CD14-positive monocyte (primary cell): ENCODE measurements at regions not wholly inside any gene's neighbourhood (a gene's known extent, or its start where the extent isn't known, plus 50 kb on each side); places are given as distances from the start of the nearest gene placed in this dataset.

ENCODE experiments used
- DNase-seq, 3 donors: peaks; one replicate each; pipeline ENCODE4 v3.0.0-alpha.2; 2011 to 2022
- H2AFZ ChIP-seq: 2 replicates; pipeline ENCODE4 v1.6.0; 2012; ENCODE audit warnings: mild to moderate bottlenecking, low read depth, low read length, inconsistent platforms; ENCODE audit not compliant: insufficient read depth, poor library complexity, severe bottlenecking
- H3K27ac ChIP-seq, 2 donors: 1 replicate in 1 of 2; 2 replicates in 1 of 2; pipeline ENCODE4 v1.5.1; 2012 to 2013; ENCODE audit warnings: low read length in 2 of 2, control low read depth in 1 of 2, inconsistent platforms in 1 of 2, low read depth in 1 of 2, mild to moderate bottlenecking in 1 of 2
- H3K27me3 ChIP-seq, 2 donors: one replicate each; pipeline versions ENCODE4 v1.6.0 to v1.6.1; 2011 to 2013; ENCODE audit warnings: low read length in 2 of 2; ENCODE audit not compliant: control insufficient read depth in 2 of 2, insufficient read depth in 2 of 2
- H3K36me3 ChIP-seq, 2 donors: replicated peaks in 1 of 2; 1 replicate in 1 of 2; 2 replicates in 1 of 2; pipeline versions ENCODE4 v1.5.1 to v1.6.1; 2012 to 2013; ENCODE audit warnings: low read length in 2 of 2, control low read depth in 1 of 2, inconsistent platforms in 1 of 2, mild to moderate bottlenecking in 1 of 2; ENCODE audit not compliant: insufficient read depth in 2 of 2, control insufficient read depth in 1 of 2
- H3K4me1 ChIP-seq, 2 donors: 1 replicate in 1 of 2; 2 replicates in 1 of 2; pipeline versions ENCODE4 v1.5.1 to v1.6.1; 2012 to 2013; ENCODE audit warnings: low read length in 2 of 2, control low read depth in 1 of 2, inconsistent platforms in 1 of 2, mild to moderate bottlenecking in 1 of 2, moderate library complexity in 1 of 2; ENCODE audit not compliant: insufficient read depth in 2 of 2, control insufficient read depth in 1 of 2
- H3K4me2 ChIP-seq: replicated peaks from 2 replicates; pipeline ENCODE3; 2012; ENCODE audit warnings: low read length, moderate library complexity, mild to moderate bottlenecking; ENCODE audit not compliant: poor library complexity, severe bottlenecking; ENCODE audit errors: extremely low read depth
- H3K4me3 ChIP-seq, 3 experiments: fragments of 200-600 bp in 1 of 3; sonication (generic) in 1 of 3; replicated peaks in 1 of 3; 1 replicate in 2 of 3; 2 replicates in 1 of 3; pipeline ENCODE4 v1.5.1; 2011 to 2013; ENCODE audit warnings: low read length in 3 of 3, mild to moderate bottlenecking in 3 of 3, control low read depth in 2 of 3, low read depth in 2 of 3, inconsistent platforms in 1 of 3, moderate library complexity in 1 of 3
- H3K79me2 ChIP-seq: 2 replicates; pipeline ENCODE4 v1.6.0; 2012; ENCODE audit warnings: mild to moderate bottlenecking, control low read depth, inconsistent platforms, low read length, moderate library complexity; ENCODE audit not compliant: insufficient read depth
- H3K9ac ChIP-seq: 2 replicates; pipeline ENCODE4 v1.6.0; 2017; ENCODE audit warnings: low read length, mild to moderate bottlenecking; ENCODE audit not compliant: insufficient read depth, poor library complexity, severe bottlenecking
- H3K9me3 ChIP-seq, 2 donors: replicated peaks in 1 of 2; 1 replicate in 1 of 2; 2 replicates in 1 of 2; pipeline versions ENCODE4 v1.5.1 to v1.6.1; 2012 to 2013; ENCODE audit warnings: low read length in 2 of 2, control low read depth in 1 of 2; ENCODE audit not compliant: control insufficient read depth in 1 of 2, insufficient read depth in 1 of 2
- H4K20me1 ChIP-seq: 2 replicates; pipeline ENCODE4 v1.6.0; 2012; ENCODE audit warnings: mild to moderate bottlenecking, low read length, control low read depth, moderate library complexity; ENCODE audit not compliant: insufficient read depth
- H3K27ac Mint-ChIP-seq, 7 donors: one replicate each; pipeline ENCODE4 v1.8.0; 2020; ENCODE audit warnings: mild to moderate bottlenecking in 7 of 7, mixed read lengths in 7 of 7, moderate library complexity in 6 of 7, inconsistent platforms in 2 of 7
- H3K27me3 Mint-ChIP-seq, 3 donors: one replicate each; pipeline ENCODE4 v1.8.0; 2021 to 2022; ENCODE audit warnings: low read depth in 3 of 3, mild to moderate bottlenecking in 3 of 3, mixed read lengths in 3 of 3, moderate library complexity in 3 of 3, inconsistent platforms in 1 of 3
- H3K36me3 Mint-ChIP-seq, 2 donors: one replicate each; pipeline ENCODE4 v1.8.0; 2020; ENCODE audit warnings: mixed read lengths in 2 of 2, inconsistent platforms in 1 of 2, mild to moderate bottlenecking in 1 of 2
- H3K4me1 Mint-ChIP-seq: one replicate; pipeline ENCODE4 v1.8.0; 2020; ENCODE audit warnings: mild to moderate bottlenecking, mixed read lengths
- H3K4me3 Mint-ChIP-seq, 2 donors: one replicate each; pipeline ENCODE4 v1.8.0; 2020; ENCODE audit warnings: mild to moderate bottlenecking in 2 of 2, mixed read lengths in 2 of 2, moderate library complexity in 1 of 2
- H3K9me3 Mint-ChIP-seq, 7 donors: one replicate each; pipeline ENCODE4 v1.8.0; 2020 to 2022; ENCODE audit warnings: mixed read lengths in 7 of 7, mild to moderate bottlenecking in 6 of 7, moderate library complexity in 6 of 7, inconsistent platforms in 2 of 7
- WGBS: methylation state at CpG from one replicate; pipeline ENCODE4 v1.1.5; 2013; ENCODE audit warnings: missing lambda C conversion rate; ENCODE audit not compliant: insufficient coverage; 5-methylcytosine and 5-hydroxymethylcytosine counted together
- intact Hi-C, 2 donors: fragments of 100-400 bp; cut with micrococcal nuclease; formaldehyde crosslinking; loops; one replicate each; pipeline versions ENCODE4 v1.15.0 to v1.15.1; 2023
- TF ChIP-seq, protein P1 (sequence below): fragments of 200-600 bp; IDR thresholded peaks from one replicate; pipeline ENCODE4 v1.8.0; 2022; ENCODE audit warnings: antibody characterized with exemption, mild to moderate bottlenecking

DNA sequence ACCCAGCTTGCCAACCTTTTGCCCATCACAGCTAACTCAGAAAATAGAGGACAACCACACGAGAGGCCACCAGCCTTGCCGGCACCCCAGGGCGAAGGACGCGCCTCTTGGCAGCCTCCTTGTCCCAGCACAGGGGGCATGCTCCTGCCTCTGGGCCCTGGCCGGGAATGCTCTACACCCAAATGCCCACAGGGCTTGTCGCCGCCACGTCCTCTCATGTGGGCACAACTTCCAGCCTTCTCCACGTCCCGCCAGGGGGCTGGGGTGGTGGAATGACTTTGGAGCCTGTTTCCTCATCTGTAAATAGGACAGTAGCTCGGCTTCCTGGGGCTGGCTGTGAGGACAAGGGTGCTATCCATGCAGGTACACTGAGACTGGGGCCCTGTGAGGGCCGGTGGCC lies 152.4 kb upstream of the MLN start:
- Mint-ChIP-seq H3K4me1 (no peaks in the 10 kb centered on the region), H3K9me3 (peaks cover 0 to 2% (median 0%) of the 10 kb centered on the region in 7 donors), H3K27me3 (peaks cover 2 to 6% (median 2%) of the 10 kb centered on the region in 3 donors), H3K4me3 (no peak overlapping the region), H3K27ac (no peak overlapping the region), H3K36me3 (no peaks in the 10 kb centered on the region)
- Histone ChIP-seq H3K27me3 (no peaks in the 10 kb centered on the region), H3K36me3 (no peaks in the 10 kb centered on the region), H3K9ac (no peak overlapping the region), H3K4me1 (no peaks in the 10 kb centered on the region), H3K4me3 (no peak overlapping the region), H3K9me3 (no peaks in the 10 kb centered on the region), H2AFZ (no peak overlapping the region), H3K4me2 (no peak overlapping the region), H3K79me2 (no peaks in the 10 kb centered on the region), H3K27ac (no peak overlapping the region), H4K20me1 (no peaks in the 10 kb centered on the region)
- TF ChIP-seq, protein P1, sequence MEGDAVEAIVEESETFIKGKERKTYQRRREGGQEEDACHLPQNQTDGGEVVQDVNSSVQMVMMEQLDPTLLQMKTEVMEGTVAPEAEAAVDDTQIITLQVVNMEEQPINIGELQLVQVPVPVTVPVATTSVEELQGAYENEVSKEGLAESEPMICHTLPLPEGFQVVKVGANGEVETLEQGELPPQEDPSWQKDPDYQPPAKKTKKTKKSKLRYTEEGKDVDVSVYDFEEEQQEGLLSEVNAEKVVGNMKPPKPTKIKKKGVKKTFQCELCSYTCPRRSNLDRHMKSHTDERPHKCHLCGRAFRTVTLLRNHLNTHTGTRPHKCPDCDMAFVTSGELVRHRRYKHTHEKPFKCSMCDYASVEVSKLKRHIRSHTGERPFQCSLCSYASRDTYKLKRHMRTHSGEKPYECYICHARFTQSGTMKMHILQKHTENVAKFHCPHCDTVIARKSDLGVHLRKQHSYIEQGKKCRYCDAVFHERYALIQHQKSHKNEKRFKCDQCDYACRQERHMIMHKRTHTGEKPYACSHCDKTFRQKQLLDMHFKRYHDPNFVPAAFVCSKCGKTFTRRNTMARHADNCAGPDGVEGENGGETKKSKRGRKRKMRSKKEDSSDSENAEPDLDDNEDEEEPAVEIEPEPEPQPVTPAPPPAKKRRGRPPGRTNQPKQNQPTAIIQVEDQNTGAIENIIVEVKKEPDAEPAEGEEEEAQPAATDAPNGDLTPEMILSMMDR, result no peak
- intact Hi-C loops, result no loop called here
- no peak for DNase-seq
- WGBS, result 95% methylated on average over 6 of the region's 13 CpGs

DNA sequence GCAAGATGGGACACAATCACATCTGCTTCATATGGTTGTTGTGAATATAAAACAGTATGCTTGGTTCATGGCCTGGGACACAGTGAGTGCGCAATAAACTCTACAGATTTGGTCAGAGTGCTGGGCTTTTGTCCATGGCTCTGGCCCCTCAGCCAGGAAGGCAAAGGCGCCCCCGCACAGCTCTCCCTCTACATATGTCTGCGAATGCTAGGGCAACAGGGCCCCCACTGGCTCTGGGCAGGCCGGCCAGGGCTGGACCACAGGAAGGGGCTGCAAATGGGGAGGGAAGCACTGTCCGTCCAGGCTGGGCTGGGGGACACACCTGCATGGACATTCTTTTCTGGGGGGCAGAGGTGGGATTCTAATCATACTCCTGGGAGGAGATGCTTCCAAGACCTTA lies 151.8 kb upstream of the MLN start:
- intact Hi-C loops, result no loop called here
- Histone ChIP-seq H3K4me2 (no peak overlapping the region), H3K27me3 (no peaks in the 10 kb centered on the region), H3K79me2 (no peaks in the 10 kb centered on the region), H3K4me1 (no peaks in the 10 kb centered on the region), H3K27ac (no peak overlapping the region), H2AFZ (no peak overlapping the region), H3K9ac (no peak overlapping the region), H4K20me1 (no peaks in the 10 kb centered on the region), H3K36me3 (no peaks in the 10 kb centered on the region), H3K4me3 (no peak overlapping the region), H3K9me3 (no peaks in the 10 kb centered on the region)
- no peak for DNase-seq
- no peak overlapping the region for H3K4me3 Mint-ChIP-seq
- H3K27ac Mint-ChIP-seq, result no peak overlapping the region
- TF ChIP-seq, protein P1, result no peak
- no peaks in the 10 kb centered on the region for H3K36me3 Mint-ChIP-seq
- peaks cover 0 to 2% (median 0%) of the 10 kb centered on the region in 7 donors for H3K9me3 Mint-ChIP-seq
- H3K27me3 Mint-ChIP-seq, result peaks cover 2 to 6% (median 2%) of the 10 kb centered on the region in 3 donors
- WGBS, result 100% methylated on average over 2 of the region's 6 CpGs
- no peaks in the 10 kb centered on the region for H3K4me1 Mint-ChIP-seq
